ENCODE measurements at regions not wholly inside any gene's neighbourhood (a gene's known extent, or its start where the extent isn't known, plus 50 kb on each side); places are given as distances from the start of the nearest gene placed in this dataset.

DNA sequence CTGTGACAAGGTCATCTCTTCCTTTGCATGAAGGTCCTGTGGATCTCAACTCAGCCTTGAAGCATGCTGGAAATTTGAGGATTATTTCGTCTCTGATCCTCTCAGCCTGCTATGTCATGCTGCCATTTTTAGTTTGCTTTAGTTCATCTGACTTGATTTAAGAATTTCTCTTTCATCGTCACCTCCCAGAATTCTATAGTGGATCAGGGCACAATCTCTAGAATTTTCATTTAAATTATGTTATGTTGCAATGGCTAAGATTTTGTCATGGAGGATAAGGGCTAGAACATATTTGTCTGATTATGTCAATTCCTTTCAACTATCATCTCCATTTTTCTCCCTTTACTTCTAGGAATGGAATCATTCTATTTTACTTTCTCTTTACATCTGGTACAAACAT lies 98.8 kb downstream of the PCDH10 start:
- TF ChIP-seq, protein P1, sequence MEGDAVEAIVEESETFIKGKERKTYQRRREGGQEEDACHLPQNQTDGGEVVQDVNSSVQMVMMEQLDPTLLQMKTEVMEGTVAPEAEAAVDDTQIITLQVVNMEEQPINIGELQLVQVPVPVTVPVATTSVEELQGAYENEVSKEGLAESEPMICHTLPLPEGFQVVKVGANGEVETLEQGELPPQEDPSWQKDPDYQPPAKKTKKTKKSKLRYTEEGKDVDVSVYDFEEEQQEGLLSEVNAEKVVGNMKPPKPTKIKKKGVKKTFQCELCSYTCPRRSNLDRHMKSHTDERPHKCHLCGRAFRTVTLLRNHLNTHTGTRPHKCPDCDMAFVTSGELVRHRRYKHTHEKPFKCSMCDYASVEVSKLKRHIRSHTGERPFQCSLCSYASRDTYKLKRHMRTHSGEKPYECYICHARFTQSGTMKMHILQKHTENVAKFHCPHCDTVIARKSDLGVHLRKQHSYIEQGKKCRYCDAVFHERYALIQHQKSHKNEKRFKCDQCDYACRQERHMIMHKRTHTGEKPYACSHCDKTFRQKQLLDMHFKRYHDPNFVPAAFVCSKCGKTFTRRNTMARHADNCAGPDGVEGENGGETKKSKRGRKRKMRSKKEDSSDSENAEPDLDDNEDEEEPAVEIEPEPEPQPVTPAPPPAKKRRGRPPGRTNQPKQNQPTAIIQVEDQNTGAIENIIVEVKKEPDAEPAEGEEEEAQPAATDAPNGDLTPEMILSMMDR (IDR thresholded peaks at IDR 0.05 in 4 of 5, conservative IDR thresholded peaks at IDR 0.05 in 1 of 5) = no peak
- no peak for TF ChIP-seq POLR2A (IDR thresholded peaks at IDR 0.05)
